CD4-positive, alpha-beta memory T cell (primary cell): ENCODE measurements at regions not wholly inside any gene's neighbourhood (a gene's known extent, or its start where the extent isn't known, plus 50 kb on each side); places are given as distances from the start of the nearest gene placed in this dataset.

Source experiments
- CTCF ChIA-PET: fragments of 350-600 bp; sonication (Branson Sonifier 250); formaldehyde crosslinking; loops from one replicate; lab custom pipeline; 2021; ENCODE audit warnings: inconsistent platforms; ENCODE audit not compliant: partially characterized antibody; lab: Charles Lee
- POLR2A ChIA-PET: fragments of 350-600 bp; sonication (Branson Sonifier 250); formaldehyde crosslinking; loops from one replicate; lab custom pipeline; 2021; ENCODE audit not compliant: partially characterized antibody; lab: Charles Lee
- DNase-seq, 5 donors: peaks; one replicate each; pipeline versions ENCODE4 v3.0.0 to v3.0.0-alpha.2; 2020 to 2022; ENCODE audit warnings: mixed read lengths in 1 of 5
- H3K27ac ChIP-seq: one replicate; pipeline ENCODE4 v1.7.0; 2013; ENCODE audit warnings: low read depth, low read length
- H3K27me3 ChIP-seq: 2 replicates; pipeline ENCODE4 v1.7.0; 2013; ENCODE audit warnings: mild to moderate bottlenecking, low read length, moderate library complexity; ENCODE audit not compliant: insufficient read depth
- H3K36me3 ChIP-seq: 2 replicates; pipeline ENCODE4 v1.7.0; 2013; ENCODE audit warnings: mild to moderate bottlenecking, low read length, moderate library complexity; ENCODE audit not compliant: insufficient read depth
- H3K4me1 ChIP-seq: 2 replicates; pipeline ENCODE4 v1.7.0; 2013; ENCODE audit warnings: mild to moderate bottlenecking, low read length, moderate library complexity; ENCODE audit not compliant: insufficient read depth
- H3K4me3 ChIP-seq, 2 donors: one replicate each; pipeline ENCODE4 v1.7.0; 2013; ENCODE audit warnings: low read length in 2 of 2, mild to moderate bottlenecking in 1 of 2
- H3K9me3 ChIP-seq, 2 donors: one replicate each; pipeline ENCODE4 v1.7.0; 2013; ENCODE audit warnings: low read length in 2 of 2, control low read depth in 1 of 2; ENCODE audit not compliant: control insufficient read depth in 1 of 2
- H3K27ac Mint-ChIP-seq, 7 donors: one replicate each; pipeline ENCODE4 v1.8.0; 2020 to 2021; ENCODE audit warnings: mixed read lengths in 7 of 7, mild to moderate bottlenecking in 6 of 7, inconsistent platforms in 3 of 7, moderate library complexity in 3 of 7
- H3K27me3 Mint-ChIP-seq, 2 donors: one replicate each; pipeline ENCODE4 v1.8.0; 2020 to 2021; ENCODE audit warnings: mixed read lengths in 2 of 2
- H3K36me3 Mint-ChIP-seq, 2 donors: one replicate each; pipeline ENCODE4 v1.8.0; 2020 to 2021; ENCODE audit warnings: mixed read lengths in 2 of 2, inconsistent platforms in 1 of 2, mild to moderate bottlenecking in 1 of 2
- H3K4me1 Mint-ChIP-seq, 4 donors: one replicate each; pipeline ENCODE4 v1.8.0; 2020 to 2021; ENCODE audit warnings: mixed read lengths in 4 of 4, mild to moderate bottlenecking in 1 of 4
- H3K4me3 Mint-ChIP-seq, 8 donors: one replicate each; pipeline ENCODE4 v1.8.0; 2020 to 2021; ENCODE audit warnings: mixed read lengths in 8 of 8, mild to moderate bottlenecking in 7 of 8, moderate library complexity in 6 of 8, inconsistent platforms in 3 of 8
- H3K9me3 Mint-ChIP-seq, 8 donors: one replicate each; pipeline ENCODE4 v1.8.0; 2020 to 2021; ENCODE audit warnings: mixed read lengths in 8 of 8, mild to moderate bottlenecking in 5 of 8, inconsistent platforms in 3 of 8, moderate library complexity in 1 of 8
- intact Hi-C: fragments of 100-400 bp; cut with micrococcal nuclease; formaldehyde crosslinking; loops from one replicate; pipeline ENCODE4 v1.15.1; 2023

DNA sequence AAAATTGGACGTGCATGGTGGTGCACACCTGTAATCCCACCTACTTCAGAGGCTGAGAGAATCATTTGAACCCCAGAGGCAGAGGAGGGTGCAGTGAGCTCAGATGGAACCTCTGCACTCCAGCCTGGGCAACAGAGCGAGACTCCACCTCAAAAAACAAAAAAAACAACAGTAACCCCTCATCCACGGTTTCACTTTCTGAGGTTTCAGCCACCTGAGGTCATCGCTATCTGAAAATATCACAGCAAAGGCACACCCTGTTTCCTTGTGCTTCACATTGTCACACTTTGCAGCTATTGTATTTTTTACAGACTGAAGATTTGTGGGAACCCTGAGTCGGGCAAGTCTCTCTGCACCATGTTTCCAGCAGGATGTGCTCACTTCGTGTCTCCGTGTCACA lies 54.1 kb upstream of the FOXQ1 start:
- no peak overlapping the region for H3K4me3 ChIP-seq
- no peaks in the 10 kb centered on the region for H3K36me3 ChIP-seq
- H3K27ac ChIP-seq, result no peak overlapping the region
- H3K9me3 ChIP-seq, result no peaks in the 10 kb centered on the region
- Mint-ChIP-seq H3K27me3 (peaks cover 0 to 11% of the 10 kb centered on the region in 2 donors), H3K9me3 (peaks cover 0 to 3% (median 0%) of the 10 kb centered on the region in 8 donors), H3K36me3 (no peaks in the 10 kb centered on the region), H3K4me3 (no peak overlapping the region), H3K4me1 (no peaks in the 10 kb centered on the region), H3K27ac (no peak overlapping the region)
- H3K4me1 ChIP-seq, result no peaks in the 10 kb centered on the region
- DNase-seq, result no peak
- CTCF ChIA-PET, result no interaction called here
- intact Hi-C loops, result no loop called here
- no peaks in the 10 kb centered on the region for H3K27me3 ChIP-seq
- POLR2A ChIA-PET, result no interaction called here

DNA sequence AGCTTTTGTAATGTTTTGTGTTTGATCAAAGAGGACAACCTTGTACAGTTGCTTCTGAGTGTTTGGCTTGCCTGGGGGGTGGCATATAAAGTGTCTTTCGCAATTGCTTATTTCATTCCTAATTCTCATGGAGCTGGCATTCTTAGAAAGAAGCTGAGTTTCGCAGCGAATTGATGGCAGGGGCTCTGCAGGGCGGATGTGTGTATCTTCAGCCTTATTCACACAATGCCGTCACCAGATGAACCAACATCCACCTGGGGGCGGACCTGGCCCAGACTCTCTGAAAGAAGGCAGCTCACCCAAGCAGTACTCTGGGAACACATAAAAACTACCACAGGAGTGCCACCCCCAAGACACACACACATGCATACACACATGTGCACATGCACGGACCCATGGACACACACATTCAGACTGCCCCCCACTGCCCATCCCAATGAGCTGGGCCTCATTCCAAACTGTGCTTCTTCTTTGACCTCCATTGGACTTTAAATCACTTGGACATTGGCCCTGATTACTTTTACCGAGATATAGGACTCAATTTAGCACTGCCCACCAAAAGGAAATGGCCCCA lies 55.4 kb upstream of the FOXQ1 start:
- Mint-ChIP-seq H3K9me3 (peaks cover 0 to 3% (median 0%) of the 10 kb centered on the region in 8 donors), H3K27me3 (peaks cover 3 to 9% of the 10 kb centered on the region in 2 donors), H3K4me1 (no peaks in the 10 kb centered on the region), H3K4me3 (no peak overlapping the region), H3K36me3 (no peaks in the 10 kb centered on the region), H3K27ac (no peak overlapping the region)
- H3K9me3 ChIP-seq, result no peaks in the 10 kb centered on the region
- no peaks in the 10 kb centered on the region for H3K36me3 ChIP-seq
- intact Hi-C loops, result no loop called here
- DNase-seq, result no peak
- H3K27ac ChIP-seq, result no peak overlapping the region
- no peaks in the 10 kb centered on the region for H3K27me3 ChIP-seq
- no peak overlapping the region for H3K4me3 ChIP-seq
- no peaks in the 10 kb centered on the region for H3K4me1 ChIP-seq
- CTCF ChIA-PET, result no interaction called here
- POLR2A ChIA-PET, result no interaction called here

DNA sequence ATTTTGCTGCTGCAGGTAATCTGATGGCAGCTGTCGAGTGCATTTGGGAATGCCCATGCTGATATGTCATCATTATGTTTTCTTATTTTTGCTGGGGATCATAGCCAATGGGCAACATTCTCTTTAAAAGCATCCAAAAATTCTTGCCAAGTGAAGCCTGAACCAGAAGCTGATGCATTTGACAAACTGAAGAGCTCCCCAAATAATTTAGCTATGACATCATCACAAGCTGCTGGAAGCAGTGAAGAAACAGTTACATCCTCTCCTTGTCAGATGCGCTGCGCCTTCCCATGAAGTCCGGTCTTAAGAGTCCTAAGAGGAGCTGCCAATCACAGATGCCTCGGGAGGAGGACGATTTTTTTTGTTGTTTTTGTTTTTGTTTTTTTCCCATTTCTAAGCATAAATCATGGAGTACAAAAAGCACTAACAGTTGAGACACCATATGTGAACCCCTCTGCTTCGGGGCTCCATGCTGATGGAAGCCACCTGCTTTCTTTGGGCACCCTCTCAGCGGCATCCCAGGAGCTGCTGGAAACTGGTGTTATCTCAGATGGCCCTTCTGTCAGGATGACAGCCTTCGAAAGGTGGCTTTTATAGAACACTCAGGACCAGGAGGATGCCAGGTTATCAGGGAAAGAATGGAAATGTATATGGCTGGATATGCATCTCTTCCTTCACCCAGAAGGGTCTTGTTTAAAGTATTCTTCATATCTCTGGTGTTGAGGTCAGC lies 56.1 kb upstream of the FOXQ1 start:
- Mint-ChIP-seq H3K27me3 (peaks cover 3 to 9% of the 10 kb centered on the region in 2 donors), H3K36me3 (no peaks in the 10 kb centered on the region), H3K27ac (no peak overlapping the region), H3K4me1 (no peaks in the 10 kb centered on the region), H3K9me3 (peaks cover 0 to 3% (median 0%) of the 10 kb centered on the region in 8 donors), H3K4me3 (no peak overlapping the region)
- intact Hi-C loops, result no loop called here
- no peak overlapping the region for H3K27ac ChIP-seq
- CTCF ChIA-PET, result no interaction called here
- H3K36me3 ChIP-seq, result no peaks in the 10 kb centered on the region
- H3K4me1 ChIP-seq, result no peaks in the 10 kb centered on the region
- no peaks in the 10 kb centered on the region for H3K27me3 ChIP-seq
- H3K9me3 ChIP-seq, result no peaks in the 10 kb centered on the region
- no peak overlapping the region for H3K4me3 ChIP-seq
- no peak for DNase-seq
- POLR2A ChIA-PET, result no interaction called here

DNA sequence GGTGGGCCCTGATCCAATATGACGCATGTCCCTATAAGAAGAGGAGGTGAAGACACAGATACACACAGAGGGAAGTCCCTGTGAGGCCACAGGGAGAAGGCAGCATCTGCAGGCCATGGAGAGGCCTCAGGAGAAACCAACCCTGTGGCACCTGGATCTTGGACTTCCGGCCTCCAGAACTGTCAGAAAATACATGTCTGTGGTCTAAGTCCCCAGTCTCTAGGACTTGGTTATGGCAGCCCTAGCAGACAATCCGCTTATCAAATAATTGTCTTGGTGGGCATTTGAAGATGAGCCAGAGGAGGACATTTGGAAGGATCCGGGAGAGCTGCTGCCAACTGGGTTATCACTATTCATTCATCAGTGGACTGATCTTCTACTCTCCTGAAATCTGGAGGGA lies 57.6 kb upstream of the FOXQ1 start:
- no peaks in the 10 kb centered on the region for H3K27me3 ChIP-seq
- no peaks in the 10 kb centered on the region for H3K36me3 Mint-ChIP-seq
- H3K4me3 Mint-ChIP-seq, result no peak overlapping the region
- intact Hi-C loops, result no loop called here
- H3K9me3 ChIP-seq, result no peaks in the 10 kb centered on the region
- no peaks in the 10 kb centered on the region for H3K36me3 ChIP-seq
- H3K4me1 ChIP-seq, result no peaks in the 10 kb centered on the region
- DNase-seq, result no peak
- ChIA-PET CTCF (no interaction called here), POLR2A (no interaction called here)
- H3K9me3 Mint-ChIP-seq, result peaks cover 0 to 3% (median 0%) of the 10 kb centered on the region in 8 donors
- peaks cover 4 to 7% of the 10 kb centered on the region in 2 donors for H3K27me3 Mint-ChIP-seq
- no peak overlapping the region for H3K27ac Mint-ChIP-seq
- H3K27ac ChIP-seq, result no peak overlapping the region
- no peak overlapping the region for H3K4me3 ChIP-seq
- no peaks in the 10 kb centered on the region for H3K4me1 Mint-ChIP-seq

DNA sequence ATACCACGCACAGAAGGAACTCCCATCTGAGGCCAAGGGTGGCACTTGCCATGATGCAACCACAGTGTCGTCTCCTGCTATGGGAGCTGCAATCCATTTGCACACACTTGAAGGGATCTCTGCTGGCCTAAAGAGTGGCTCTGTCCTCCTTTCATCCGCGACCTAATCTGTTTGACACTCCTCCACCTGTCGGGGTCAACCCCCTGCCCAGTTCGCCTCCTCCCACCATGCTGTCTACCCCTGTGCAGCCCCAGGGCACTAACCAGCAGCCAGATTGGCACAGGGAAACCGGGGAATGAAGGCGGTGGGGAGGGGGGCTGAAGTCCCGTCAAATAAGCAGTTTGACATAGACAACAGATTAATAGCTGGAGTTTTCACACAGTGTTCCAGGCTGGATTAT lies 58.1 kb upstream of the FOXQ1 start:
- Histone ChIP-seq H3K9me3 (no peaks in the 10 kb centered on the region), H3K4me3 (no peak overlapping the region), H3K36me3 (no peaks in the 10 kb centered on the region), H3K4me1 (no peaks in the 10 kb centered on the region), H3K27ac (no peak overlapping the region), H3K27me3 (no peaks in the 10 kb centered on the region)
- Mint-ChIP-seq H3K36me3 (no peaks in the 10 kb centered on the region), H3K27me3 (peaks cover 7% of the 10 kb centered on the region in 2 donors), H3K27ac (no peak overlapping the region), H3K4me1 (no peaks in the 10 kb centered on the region), H3K4me3 (no peak overlapping the region), H3K9me3 (peaks cover 0 to 3% (median 0%) of the 10 kb centered on the region in 8 donors)
- DNase-seq, result no peak
- ChIA-PET POLR2A (no interaction called here), CTCF (no interaction called here)
- intact Hi-C loops, result no loop called here

DNA sequence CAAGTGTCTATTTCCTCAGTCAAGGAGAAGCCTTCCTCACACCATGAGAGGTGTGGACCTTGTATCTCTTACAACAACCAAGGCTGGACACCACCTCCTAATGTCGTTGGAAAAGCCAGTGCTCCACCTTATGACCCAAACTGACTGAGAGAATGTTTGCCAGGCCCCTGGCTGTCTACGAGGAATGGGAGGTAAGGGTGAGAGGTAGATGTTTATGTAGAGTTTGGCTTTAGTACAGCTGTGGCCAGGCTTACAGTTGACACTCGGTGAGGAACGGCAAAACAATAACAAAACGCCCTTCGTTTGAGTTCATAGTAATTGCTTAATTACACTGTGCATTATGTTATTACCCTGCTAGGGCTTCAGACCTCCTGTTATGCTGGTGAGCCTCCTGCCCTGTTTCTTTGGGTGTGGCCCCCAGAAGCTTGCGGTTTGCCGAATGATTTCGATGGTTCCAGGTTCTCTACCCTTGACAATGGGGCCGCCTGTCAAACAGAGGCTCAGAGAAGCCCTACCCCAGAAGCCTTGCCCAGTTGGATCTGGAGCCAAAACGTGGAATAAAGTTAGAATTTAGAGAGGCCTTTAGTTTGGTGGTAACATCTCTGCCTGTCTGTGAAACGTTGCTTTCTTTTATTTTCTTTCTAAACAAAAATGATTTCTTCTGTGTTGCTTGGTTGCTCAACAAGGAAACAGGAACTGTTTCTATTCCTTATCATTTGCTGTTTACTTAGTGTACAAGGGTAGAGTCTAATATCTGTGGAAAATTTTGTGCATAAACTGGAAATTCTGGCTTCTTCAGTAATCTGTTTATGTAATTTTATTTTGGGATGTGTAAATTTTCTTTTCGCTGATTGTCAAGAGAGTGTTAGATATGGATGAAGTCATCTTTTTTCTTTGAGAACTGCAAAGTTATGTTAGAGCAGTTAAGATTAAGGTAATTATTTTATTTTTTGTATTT lies 60.4 kb upstream of the FOXQ1 start:
- POLR2A ChIA-PET, result no interaction called here
- intact Hi-C loops, result no loop called here

DNA sequence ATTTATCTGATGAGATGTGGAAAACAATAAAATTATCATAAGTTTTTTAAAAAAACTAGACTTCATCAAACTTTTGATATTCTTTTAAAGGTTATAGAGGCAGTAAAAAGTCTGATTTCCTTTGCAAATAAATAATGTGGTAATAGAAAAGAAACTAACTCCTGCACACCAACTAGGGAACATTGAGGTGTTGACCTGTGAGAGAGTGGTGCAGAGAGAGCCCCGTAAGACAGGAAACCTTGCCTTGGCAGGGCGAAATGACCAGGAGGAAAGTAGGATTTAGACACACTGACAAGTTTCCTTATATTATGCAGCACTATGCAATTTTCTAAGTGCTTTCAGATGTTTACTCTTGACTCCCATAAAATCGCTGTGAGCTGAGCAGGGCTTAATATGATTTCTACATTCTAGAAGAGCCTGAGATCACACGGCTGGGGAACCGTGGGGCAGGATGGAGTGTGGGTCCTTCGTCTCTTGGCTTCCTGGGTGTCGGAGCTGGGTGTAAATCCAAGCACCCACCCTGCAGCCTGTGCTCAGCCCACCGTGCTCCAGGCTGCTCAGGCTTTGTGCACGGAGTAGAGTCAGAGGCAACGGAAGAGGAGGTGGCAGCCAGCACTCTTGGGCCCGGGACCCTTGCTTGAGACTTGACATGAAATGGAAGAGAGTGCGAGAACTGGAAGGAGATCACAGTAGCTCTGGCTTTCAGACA lies 61.3 kb upstream of the FOXQ1 start:
- Histone ChIP-seq H3K27ac (no peak overlapping the region), H3K9me3 (no peaks in the 10 kb centered on the region), H3K27me3 (no peaks in the 10 kb centered on the region), H3K4me3 (no peak overlapping the region), H3K4me1 (no peaks in the 10 kb centered on the region), H3K36me3 (no peaks in the 10 kb centered on the region)
- H3K27me3 Mint-ChIP-seq, result peaks cover 7% of the 10 kb centered on the region in 2 donors
- intact Hi-C loops, result no loop called here
- CTCF ChIA-PET, result no interaction called here
- no peaks in the 10 kb centered on the region for H3K9me3 Mint-ChIP-seq
- no peaks in the 10 kb centered on the region for H3K4me1 Mint-ChIP-seq
- POLR2A ChIA-PET, result no interaction called here
- no peak for DNase-seq
- H3K36me3 Mint-ChIP-seq, result no peaks in the 10 kb centered on the region
- H3K4me3 Mint-ChIP-seq, result no peak overlapping the region
- no peak overlapping the region for H3K27ac Mint-ChIP-seq

More for the DNA sequence above, 60.4 kb upstream of the FOXQ1 start:
- H3K36me3 Mint-ChIP-seq, result no peaks in the 10 kb centered on the region
- H3K4me3 ChIP-seq, result no peak overlapping the region
- peaks cover 7% of the 10 kb centered on the region in 2 donors for H3K27me3 Mint-ChIP-seq
- H3K4me1 Mint-ChIP-seq, result no peaks in the 10 kb centered on the region
- no peak overlapping the region for H3K27ac ChIP-seq
- H3K9me3 ChIP-seq, result no peaks in the 10 kb centered on the region
- H3K27me3 ChIP-seq, result no peaks in the 10 kb centered on the region
- H3K36me3 ChIP-seq, result no peaks in the 10 kb centered on the region
- no peak overlapping the region for H3K4me3 Mint-ChIP-seq
- DNase-seq, result no peak
- H3K27ac Mint-ChIP-seq, result no peak overlapping the region
- H3K9me3 Mint-ChIP-seq, result peaks cover 0 to 3% (median 0%) of the 10 kb centered on the region in 8 donors
- H3K4me1 ChIP-seq, result no peaks in the 10 kb centered on the region
- CTCF ChIA-PET, result no interaction called here
